Fibroblast of lung (primary cell): ENCODE measurements at regions not wholly inside any gene's neighbourhood (a gene's known extent, or its start where the extent isn't known, plus 50 kb on each side); places are given as distances from the start of the nearest gene placed in this dataset.

Experiments used
- DNase-seq, 2 donors: peaks; one replicate each; pipeline versions ENCODE4 v3.0.0 to v3.0.0-alpha.2; 2010; ENCODE audit warnings: low read depth in 2 of 2
- H2AFZ ChIP-seq: 2 replicates; pipeline ENCODE4 v1.5.1; 2012; ENCODE audit warnings: low read length, control low read depth, inconsistent platforms
- H3K27ac ChIP-seq: 2 replicates; pipeline ENCODE4 v1.5.1; 2011; ENCODE audit warnings: low read length, control low read depth; ENCODE audit not compliant: insufficient read depth
- H3K27me3 ChIP-seq: 2 replicates; pipeline ENCODE4 v1.5.1; 2011; ENCODE audit warnings: mild to moderate bottlenecking, low read length; ENCODE audit not compliant: control insufficient read depth, insufficient read depth
- H3K36me3 ChIP-seq: 2 replicates; pipeline ENCODE4 v1.5.1; 2011; ENCODE audit warnings: low read length; ENCODE audit not compliant: control insufficient read depth, insufficient read depth
- H3K4me1 ChIP-seq: 2 replicates; pipeline ENCODE4 v1.5.1; 2011; ENCODE audit warnings: low read length; ENCODE audit not compliant: control insufficient read depth, insufficient read depth; ENCODE audit errors: extremely low read depth
- H3K4me2 ChIP-seq: 2 replicates; pipeline ENCODE4 v1.5.1; 2011; ENCODE audit warnings: low read length, control low read depth; ENCODE audit not compliant: insufficient read depth; ENCODE audit errors: extremely low read depth
- H3K4me3 ChIP-seq, 4 experiments: fragments of 200-600 bp in 1 of 4; sonication (generic) in 1 of 4; replicated peaks in 1 of 4; 2 replicates each; pipeline ENCODE4 v1.5.1; 2011 to 2016; ENCODE audit warnings: low read length in 4 of 4, low read depth in 3 of 4, mild to moderate bottlenecking in 3 of 4, control low read depth in 2 of 4, inconsistent platforms in 1 of 4, mixed read lengths in 1 of 4; ENCODE audit not compliant: insufficient read depth in 1 of 4; ENCODE audit errors: control extremely low read depth in 1 of 4
- H3K79me2 ChIP-seq: 2 replicates; pipeline ENCODE4 v1.5.1; 2012; ENCODE audit warnings: mild to moderate bottlenecking, low read length, inconsistent platforms; ENCODE audit not compliant: control insufficient read depth, insufficient read depth
- H3K9ac ChIP-seq: 2 replicates; pipeline ENCODE4 v1.5.1; 2011; ENCODE audit warnings: mild to moderate bottlenecking, low read length, control low read depth; ENCODE audit not compliant: insufficient read depth
- H3K9me3 ChIP-seq: 2 replicates; pipeline ENCODE4 v1.5.1; 2012; ENCODE audit warnings: low read depth, low read length; ENCODE audit not compliant: control insufficient read depth, insufficient read depth
- H4K20me1 ChIP-seq: 2 replicates; pipeline ENCODE4 v1.5.1; 2011; ENCODE audit warnings: low read length; ENCODE audit not compliant: control insufficient read depth, insufficient read depth; ENCODE audit errors: extremely low read depth
- CTCF ChIP-seq, 2 donors: IDR thresholded peaks in 1 of 2; conservative IDR thresholded peaks in 1 of 2; 1 replicate in 1 of 2; 2 replicates in 1 of 2; pipeline ENCODE4 v1.5.1; 2011 to 2012; ENCODE audit warnings: low read length in 2 of 2, control low read depth in 1 of 2, inconsistent platforms in 1 of 2, low read depth in 1 of 2, mild to moderate bottlenecking in 1 of 2
- EZH2 ChIP-seq: IDR thresholded peaks from 2 replicates; pipeline ENCODE4 v1.5.1; 2012; ENCODE audit warnings: low read length, control low read depth, mild to moderate bottlenecking; ENCODE audit errors: missing control alignments

- Histone ChIP-seq H3K4me3 (no peak overlapping the region), H3K9me3 (no peaks in the 10 kb centered on the region), H4K20me1 (no peaks in the 10 kb centered on the region), H3K27me3 (no peaks in the 10 kb centered on the region), H2AFZ (no peak overlapping the region), H3K27ac (no peak overlapping the region), H3K9ac (no peak overlapping the region), H3K4me1 (no peaks in the 10 kb centered on the region), H3K4me2 (no peak overlapping the region), H3K79me2 (no peaks in the 10 kb centered on the region), H3K36me3 (no peaks in the 10 kb centered on the region)
- no peak for TF ChIP-seq EZH2
- no peak for TF ChIP-seq CTCF (conservative IDR thresholded peaks at IDR 0.05 in 1 of 2, IDR thresholded peaks at IDR 0.05 in 1 of 2; ENCODE audit: low read depth in 1 of 2, low read length in 2 of 2)
- DNase-seq = no peak
These were observed 1287.2 kb downstream of the NSUN3 start for GRCh38 chr3:95350049-95350448.

- no peak overlapping the region for H2AFZ ChIP-seq
- H3K9me3 ChIP-seq = no peaks in the 10 kb centered on the region
- no peaks in the 10 kb centered on the region for H3K27me3 ChIP-seq
- no peak overlapping the region for H3K4me3 ChIP-seq
- H3K79me2 ChIP-seq = no peaks in the 10 kb centered on the region
- no peak for DNase-seq
- no peak for TF ChIP-seq CTCF (conservative IDR thresholded peaks at IDR 0.05 in 1 of 2, IDR thresholded peaks at IDR 0.05 in 1 of 2; ENCODE audit: low read depth in 1 of 2, low read length in 2 of 2)
- H3K4me1 ChIP-seq = no peaks in the 10 kb centered on the region
- H3K9ac ChIP-seq = no peak overlapping the region
- H3K27ac ChIP-seq = no peak overlapping the region
- no peak overlapping the region for H3K4me2 ChIP-seq
- H3K36me3 ChIP-seq = no peaks in the 10 kb centered on the region
- no peaks in the 10 kb centered on the region for H4K20me1 ChIP-seq
These were observed 1288.3 kb downstream of the NSUN3 start for GRCh38 chr3:95351158-95351557.

- Histone ChIP-seq H3K79me2 (no peaks in the 10 kb centered on the region), H3K9me3 (no peaks in the 10 kb centered on the region), H2AFZ (no peak overlapping the region), H3K27ac (no peak overlapping the region), H3K36me3 (no peaks in the 10 kb centered on the region), H3K4me1 (no peaks in the 10 kb centered on the region), H3K27me3 (no peaks in the 10 kb centered on the region), H4K20me1 (no peaks in the 10 kb centered on the region), H3K4me3 (no peak overlapping the region), H3K9ac (no peak overlapping the region), H3K4me2 (no peak overlapping the region)
- TF ChIP-seq EZH2 (no peak), CTCF (conservative IDR thresholded peaks at IDR 0.05 in 1 of 2, IDR thresholded peaks at IDR 0.05 in 1 of 2; ENCODE audit: low read depth in 1 of 2, low read length in 2 of 2) (no peak)
- peak in 1 of 2 donors; percentile 17 for DNase-seq
These were observed 1289.6 kb downstream of the NSUN3 start for GRCh38 chr3:95352471-95352870.
